ENCODE measurements at regions not wholly inside any gene's neighbourhood (a gene's known extent, or its start where the extent isn't known, plus 50 kb on each side); places are given as distances from the start of the nearest gene placed in this dataset.

GRCh38 chr3:70853161-70853944, 540.9 kb upstream of the MDFIC2 start:
- Histone ChIP-seq H2AFZ (ENCODE audit: low read depth, low read length) (no peak overlapping the region), H3K9me3 (ENCODE audit: low read length) (no peaks in the 10 kb centered on the region), H3K27me3 (ENCODE audit: insufficient read depth, low read depth, low read length) (no peaks in the 10 kb centered on the region), H3K9ac (ENCODE audit: low read length) (no peak overlapping the region), H3K9me2 (ENCODE audit: insufficient read depth, low read length) (no peaks in the 10 kb centered on the region), H4K20me1 (ENCODE audit: insufficient read depth) (no peaks in the 10 kb centered on the region), H3K79me2 (replicated peaks; ENCODE audit: insufficient read depth, low read length) (no peaks in the 10 kb centered on the region), H3K4me3 (ENCODE audit: low read length) (no peak overlapping the region), H3K36me3 (ENCODE audit: insufficient read depth, low read length) (no peaks in the 10 kb centered on the region), H3K27ac (ENCODE audit: low read length) (no peak overlapping the region), H3F3A (ENCODE audit: insufficient read depth, low read length, poor library complexity, severe bottlenecking) (no peaks in the 10 kb centered on the region), H3K4me2 (ENCODE audit: low read length) (no peak overlapping the region)
- TF ChIP-seq, protein P1, sequence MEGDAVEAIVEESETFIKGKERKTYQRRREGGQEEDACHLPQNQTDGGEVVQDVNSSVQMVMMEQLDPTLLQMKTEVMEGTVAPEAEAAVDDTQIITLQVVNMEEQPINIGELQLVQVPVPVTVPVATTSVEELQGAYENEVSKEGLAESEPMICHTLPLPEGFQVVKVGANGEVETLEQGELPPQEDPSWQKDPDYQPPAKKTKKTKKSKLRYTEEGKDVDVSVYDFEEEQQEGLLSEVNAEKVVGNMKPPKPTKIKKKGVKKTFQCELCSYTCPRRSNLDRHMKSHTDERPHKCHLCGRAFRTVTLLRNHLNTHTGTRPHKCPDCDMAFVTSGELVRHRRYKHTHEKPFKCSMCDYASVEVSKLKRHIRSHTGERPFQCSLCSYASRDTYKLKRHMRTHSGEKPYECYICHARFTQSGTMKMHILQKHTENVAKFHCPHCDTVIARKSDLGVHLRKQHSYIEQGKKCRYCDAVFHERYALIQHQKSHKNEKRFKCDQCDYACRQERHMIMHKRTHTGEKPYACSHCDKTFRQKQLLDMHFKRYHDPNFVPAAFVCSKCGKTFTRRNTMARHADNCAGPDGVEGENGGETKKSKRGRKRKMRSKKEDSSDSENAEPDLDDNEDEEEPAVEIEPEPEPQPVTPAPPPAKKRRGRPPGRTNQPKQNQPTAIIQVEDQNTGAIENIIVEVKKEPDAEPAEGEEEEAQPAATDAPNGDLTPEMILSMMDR (IDR thresholded peaks at IDR 0.05; ENCODE audit: poor library complexity, severe bottlenecking): no peak
- no peak for TF ChIP-seq REST (IDR thresholded peaks at IDR 0.05; ENCODE audit: borderline replicate concordance)
- TF ChIP-seq EZH2 (IDR thresholded peaks at IDR 0.05; ENCODE audit: borderline replicate concordance, insufficient read depth, low read length, poor library complexity, severe bottlenecking): no peak
- no peak for TF ChIP-seq POLR2AphosphoS5 (IDR thresholded peaks at IDR 0.05)
- TF ChIP-seq MXI1 (conservative IDR thresholded peaks at IDR 0.05; ENCODE audit: poor library complexity, severe bottlenecking): no peak
- TF ChIP-seq RAD21 (conservative IDR thresholded peaks at IDR 0.05): no peak
- no peak for TF ChIP-seq EP300 (conservative IDR thresholded peaks at IDR 0.05; ENCODE audit: poor library complexity, severe bottlenecking)
- TF ChIP-seq TAF1 (IDR thresholded peaks at IDR 0.05; ENCODE audit: low read depth): no peak
- TF ChIP-seq SMC3 (conservative IDR thresholded peaks at IDR 0.05; ENCODE audit: poor library complexity): no peak

- no peak overlapping the region for H3K4me3 ChIP-seq (ENCODE audit: low read length)
- no peaks in the 10 kb centered on the region for H4K20me1 ChIP-seq (ENCODE audit: insufficient read depth)
- H3K27ac ChIP-seq (ENCODE audit: low read length): no peak overlapping the region
- H3K79me2 ChIP-seq (replicated peaks; ENCODE audit: insufficient read depth, low read length): no peaks in the 10 kb centered on the region
- H3F3A ChIP-seq (ENCODE audit: insufficient read depth, low read length, poor library complexity, severe bottlenecking): no peaks in the 10 kb centered on the region
- no peaks in the 10 kb centered on the region for H3K9me2 ChIP-seq (ENCODE audit: insufficient read depth, low read length)
- no peak overlapping the region for H2AFZ ChIP-seq (ENCODE audit: low read depth, low read length)
- no peaks in the 10 kb centered on the region for H3K9me3 ChIP-seq (ENCODE audit: low read length)
- H3K4me2 ChIP-seq (ENCODE audit: low read length): no peak overlapping the region
- TF ChIP-seq REST (IDR thresholded peaks at IDR 0.05; ENCODE audit: borderline replicate concordance): no peak
- TF ChIP-seq EZH2 (IDR thresholded peaks at IDR 0.05; ENCODE audit: borderline replicate concordance, insufficient read depth, low read length, poor library complexity, severe bottlenecking): no peak
- no peak for TF ChIP-seq TAF1 (IDR thresholded peaks at IDR 0.05; ENCODE audit: low read depth)
- TF ChIP-seq, protein P1 (IDR thresholded peaks at IDR 0.05; ENCODE audit: poor library complexity, severe bottlenecking): no peak
- no peak for TF ChIP-seq EP300 (conservative IDR thresholded peaks at IDR 0.05; ENCODE audit: poor library complexity, severe bottlenecking)
- no peak for TF ChIP-seq RAD21 (conservative IDR thresholded peaks at IDR 0.05)
- no peak overlapping the region for H3K9ac ChIP-seq (ENCODE audit: low read length)
- H3K27me3 ChIP-seq (ENCODE audit: insufficient read depth, low read depth, low read length): no peaks in the 10 kb centered on the region
- H3K36me3 ChIP-seq (ENCODE audit: insufficient read depth, low read length): no peaks in the 10 kb centered on the region
These were observed 537.7 kb upstream of the MDFIC2 start for GRCh38 chr3:70849911-70850699.

Measured in neural cell (in vitro differentiated cells).